Bronchial epithelial cell (primary cell): ENCODE measurements at regions not wholly inside any gene's neighbourhood (a gene's known extent, or its start where the extent isn't known, plus 50 kb on each side); places are given as distances from the start of the nearest gene placed in this dataset.

ENCODE experiments used
- DNase-seq: peaks from one replicate; pipeline ENCODE4 v3.0.0-alpha.2; 2010; ENCODE audit warnings: low read depth
- FAIRE-seq: peaks from 2 replicates; lab custom pipeline; 2011; peaks lifted over from hg19 to GRCh38; lab: Jason Lieb, UNC
- H3K27me3 ChIP-seq: 2 replicates; pipeline ENCODE4 v1.5.1; 2011; ENCODE audit warnings: low read length; ENCODE audit not compliant: control insufficient read depth, insufficient read depth
- H3K36me3 ChIP-seq: 2 replicates; pipeline ENCODE4 v1.5.1; 2011; ENCODE audit warnings: low read length; ENCODE audit not compliant: control insufficient read depth, insufficient read depth
- H3K4me3 ChIP-seq: 2 replicates; pipeline ENCODE4 v1.5.1; 2011; ENCODE audit warnings: mild to moderate bottlenecking, low read depth, low read length, control low read depth
- CTCF ChIP-seq: IDR thresholded peaks from 2 replicates; pipeline ENCODE4 v1.5.1; 2011; ENCODE audit warnings: mild to moderate bottlenecking, moderate library complexity, low read length, control low read depth, inconsistent platforms; ENCODE audit not compliant: insufficient read depth, severe bottlenecking

- no peaks in the 10 kb centered on the region for H3K36me3 ChIP-seq
- FAIRE-seq (no peak), DNase-seq (no peak)
- H3K27me3 ChIP-seq = no peaks in the 10 kb centered on the region
- TF ChIP-seq CTCF = no peak
- H3K4me3 ChIP-seq = no peak overlapping the region
Measured at GRCh38 chr11:69419662-69420395, 61.6 kb upstream of the LINC01488 start.

- no peak for FAIRE-seq
- TF ChIP-seq CTCF = no peak
- DNase-seq = no peak
- Histone ChIP-seq H3K36me3 (no peaks in the 10 kb centered on the region), H3K4me3 (no peak overlapping the region), H3K27me3 (no peaks in the 10 kb centered on the region)
Measured at GRCh38 chr11:69422645-69423044, 58.8 kb upstream of the LINC01488 start.

- DNase-seq (no peak), FAIRE-seq (no peak)
- Histone ChIP-seq H3K36me3 (no peaks in the 10 kb centered on the region), H3K27me3 (no peaks in the 10 kb centered on the region), H3K4me3 (no peak overlapping the region)
- TF ChIP-seq CTCF = no peak
Measured at GRCh38 chr11:69423181-69423580, 58.3 kb upstream of the LINC01488 start.

GRCh38 chr11:69423611-69424385 lies 57.7 kb upstream of the LINC01488 start:
- Histone ChIP-seq H3K36me3 (no peaks in the 10 kb centered on the region), H3K27me3 (no peaks in the 10 kb centered on the region), H3K4me3 (no peak overlapping the region)
- DNase-seq (no peak), FAIRE-seq (no peak)
- no peak for TF ChIP-seq CTCF

GRCh38 chr11:69424748-69425147 lies 56.7 kb upstream of the LINC01488 start:
- Histone ChIP-seq H3K36me3 (no peaks in the 10 kb centered on the region), H3K27me3 (no peaks in the 10 kb centered on the region), H3K4me3 (no peak overlapping the region)
- no peak for TF ChIP-seq CTCF
- FAIRE-seq = no peak
- DNase-seq = no peak
